ENCODE measurements at regions not wholly inside any gene's neighbourhood (a gene's known extent, or its start where the extent isn't known, plus 50 kb on each side); places are given as distances from the start of the nearest gene placed in this dataset.

- Histone ChIP-seq H3K9me3 (peaks cover 5 to 19% of the 10 kb centered on the region in 2 donors), H3K36me3 (no peaks in the 10 kb centered on the region), H3K4me1 (no peaks in the 10 kb centered on the region), H3K4me3 (no peak overlapping the region), H3K27ac (no peak overlapping the region), H3K27me3 (no peaks in the 10 kb centered on the region)
- intact Hi-C loops (cut with DNase I; ENCODE audit: low total_unique reads) = no loop called here
- TF ChIP-seq POLR2AphosphoS5 (IDR thresholded peaks at IDR 0.05) = no peak
- no peak for TF ChIP-seq POLR2A (IDR thresholded peaks at IDR 0.05)
- TF ChIP-seq CTCF (IDR thresholded peaks at IDR 0.05) = no peak
- no peak for DNase-seq (ENCODE audit: low spot score in 2 of 2)
These were observed 692.1 kb downstream of the DIPK2A start for GRCh38 chr3:144663456-144664436.

GRCh38 chr3:144665567-144666053, 694.0 kb downstream of the DIPK2A start:
- Histone ChIP-seq H3K9me3 (peaks cover 5 to 19% of the 10 kb centered on the region in 2 donors), H3K36me3 (no peaks in the 10 kb centered on the region), H3K4me1 (no peaks in the 10 kb centered on the region), H3K4me3 (no peak overlapping the region), H3K27ac (no peak overlapping the region), H3K27me3 (no peaks in the 10 kb centered on the region)
- DNase-seq (ENCODE audit: low spot score in 2 of 2) = no peak
- intact Hi-C loops (cut with DNase I; ENCODE audit: low total_unique reads) = no loop called here
- TF ChIP-seq POLR2A (IDR thresholded peaks at IDR 0.05) = no peak
- no peak for TF ChIP-seq POLR2AphosphoS5 (IDR thresholded peaks at IDR 0.05)
- TF ChIP-seq CTCF (IDR thresholded peaks at IDR 0.05) = no peak

- Histone ChIP-seq H3K9me3 (peaks cover 4 to 12% of the 10 kb centered on the region in 2 donors), H3K27me3 (no peaks in the 10 kb centered on the region), H3K4me1 (no peaks in the 10 kb centered on the region), H3K27ac (no peak overlapping the region), H3K36me3 (no peaks in the 10 kb centered on the region), H3K4me3 (no peak overlapping the region)
- TF ChIP-seq POLR2AphosphoS5 (IDR thresholded peaks at IDR 0.05) = no peak
- TF ChIP-seq CTCF (IDR thresholded peaks at IDR 0.05) = no peak
- no peak for TF ChIP-seq POLR2A (IDR thresholded peaks at IDR 0.05)
- DNase-seq (ENCODE audit: low spot score in 2 of 2) = no peak
- intact Hi-C loops (cut with DNase I; ENCODE audit: low total_unique reads) = no loop called here
These were observed 698.9 kb downstream of the DIPK2A start for GRCh38 chr3:144670571-144670970.

- H3K27ac ChIP-seq = no peak overlapping the region
- H3K36me3 ChIP-seq = no peaks in the 10 kb centered on the region
- no peak overlapping the region for H3K4me3 ChIP-seq
- H3K4me1 ChIP-seq = no peaks in the 10 kb centered on the region
- no peak for DNase-seq (ENCODE audit: low spot score in 2 of 2)
- no peaks in the 10 kb centered on the region for H3K27me3 ChIP-seq
- TF ChIP-seq POLR2A (IDR thresholded peaks at IDR 0.05) (no peak), CTCF (IDR thresholded peaks at IDR 0.05) (no peak), POLR2AphosphoS5 (IDR thresholded peaks at IDR 0.05) (no peak)
- intact Hi-C loops (cut with DNase I; ENCODE audit: low total_unique reads) = no loop called here
- no peaks in the 10 kb centered on the region for H3K9me3 ChIP-seq
These were observed 705.5 kb downstream of the DIPK2A start for GRCh38 chr3:144677103-144677502.

- no peak for DNase-seq (ENCODE audit: low spot score in 2 of 2)
- TF ChIP-seq POLR2AphosphoS5 (IDR thresholded peaks at IDR 0.05) (no peak), POLR2A (IDR thresholded peaks at IDR 0.05) (no peak), CTCF (IDR thresholded peaks at IDR 0.05) (no peak)
- Histone ChIP-seq H3K4me1 (no peaks in the 10 kb centered on the region), H3K9me3 (no peaks in the 10 kb centered on the region), H3K27me3 (no peaks in the 10 kb centered on the region), H3K4me3 (no peak overlapping the region), H3K36me3 (no peaks in the 10 kb centered on the region), H3K27ac (no peak overlapping the region)
- intact Hi-C loops (cut with DNase I; ENCODE audit: low total_unique reads) = loop anchor here (5.0 kb wide), 1 partner anchor 296 kb away; no protein-coding TSS in a partner anchor
These were observed 711.4 kb downstream of the DIPK2A start for GRCh38 chr3:144683065-144683464.

All from breast epithelium (tissue), 4 donors.